ENCODE measurements at regions not wholly inside any gene's neighbourhood (a gene's known extent, or its start where the extent isn't known, plus 50 kb on each side); places are given as distances from the start of the nearest gene placed in this dataset.
"Not testable (repeated sequence)": the region's sequence is repeated elsewhere in the genome, so short reads cannot be mapped to it uniquely, and the experiment has no call there.

GRCh38 chr10:38390725-38391124 lies 296.6 kb downstream of the ZNF37A start:
- in situ Hi-C loops (cut with MboI; ENCODE audit: low pct_ligation_motif_present in 1 of 4, low pct_unique_long_range_greater_than_20kb in 1 of 4, low sequenced_read_pairs in 3 of 4); H3K27ac ChIP-seq; intact Hi-C loops (cut with DNase I; ENCODE audit: low total_unique reads); H3K27me3 ChIP-seq; H3K9me3 ChIP-seq; H3K4me3 ChIP-seq; DNase-seq; H3K4me1 ChIP-seq; H3K36me3 ChIP-seq: not testable (repeated sequence)
- 80 to 100% methylated on average over 1 to 3 of the region's 3 CpGs for WGBS, 2 donors (ENCODE audit: low coverage in 1 of 2)
- TF ChIP-seq CTCF (IDR thresholded peaks at IDR 0.05) = peak in 3 of 5 experiments; percentile 16 to 29 (median 27)

GRCh38 chr10:38395465-38395864 lies 301.3 kb downstream of the ZNF37A start:
- DNase-seq; H3K27me3 ChIP-seq; H3K27ac ChIP-seq; H3K4me3 ChIP-seq; in situ Hi-C loops (cut with MboI; ENCODE audit: low pct_ligation_motif_present in 1 of 4, low pct_unique_long_range_greater_than_20kb in 1 of 4, low sequenced_read_pairs in 3 of 4); H3K36me3 ChIP-seq; intact Hi-C loops (cut with DNase I; ENCODE audit: low total_unique reads); H3K4me1 ChIP-seq; H3K9me3 ChIP-seq: not testable (repeated sequence)
- WGBS, 2 donors (ENCODE audit: low coverage in 1 of 2) = 87 to 89% methylated on average over 1 of the region's 1 CpG

- intact Hi-C loops (cut with DNase I; ENCODE audit: low total_unique reads); in situ Hi-C loops (cut with MboI; ENCODE audit: low pct_ligation_motif_present in 1 of 4, low pct_unique_long_range_greater_than_20kb in 1 of 4, low sequenced_read_pairs in 3 of 4): not testable (repeated sequence)
- 73 to 100% methylated on average over 1 to 2 of the region's 2 CpGs for WGBS, 2 donors (ENCODE audit: low coverage in 1 of 2)
These were observed 302.2 kb downstream of the ZNF37A start for GRCh38 chr10:38396178-38396954.

GRCh38 chr10:38401565-38401964 lies 307.4 kb downstream of the ZNF37A start:
- 76% methylated on average over 13 of the region's 13 CpGs; no CpG with 5 or more reads in 1 of the 2 donors for WGBS, 2 donors (ENCODE audit: low coverage in 1 of 2)
- Histone ChIP-seq H3K4me1 (peaks cover 0 to 12% (median 0%) of the 10 kb centered on the region in 4 donors), H3K4me3 (peak overlapping the region in 3 of 4 donors; percentile 43 to 72 (median 66)), H3K27ac (peak overlapping the region; percentile 94 to 98 (median 95))
- in situ Hi-C loops (cut with MboI; ENCODE audit: low pct_ligation_motif_present in 1 of 4, low pct_unique_long_range_greater_than_20kb in 1 of 4, low sequenced_read_pairs in 3 of 4); DNase-seq; H3K9me3 ChIP-seq; H3K27me3 ChIP-seq; H3K36me3 ChIP-seq; intact Hi-C loops (cut with DNase I; ENCODE audit: low total_unique reads): not testable (repeated sequence)

More at GRCh38 chr10:38396178-38396954, 302.2 kb downstream of the ZNF37A start:
- H3K4me1 ChIP-seq, H3K27ac ChIP-seq, H3K4me3 ChIP-seq, H3K9me3 ChIP-seq, H3K27me3 ChIP-seq, H3K36me3 ChIP-seq, DNase-seq: not testable (repeated sequence)

GRCh38 chr10:38402442-38403346 lies 308.6 kb downstream of the ZNF37A start:
- TF ChIP-seq POLR2AphosphoS5 (IDR thresholded peaks at IDR 0.05) = peak; percentile 20 to 76 (median 28)
- TF ChIP-seq POLR2A (IDR thresholded peaks at IDR 0.05) = peak; percentile 85
- WGBS, 2 donors (ENCODE audit: low coverage in 1 of 2) = 32% methylated on average over 38 of the region's 110 CpGs; no CpG with 5 or more reads in 1 of the 2 donors
- H3K36me3 ChIP-seq; H3K9me3 ChIP-seq; in situ Hi-C loops (cut with MboI; ENCODE audit: low pct_ligation_motif_present in 1 of 4, low pct_unique_long_range_greater_than_20kb in 1 of 4, low sequenced_read_pairs in 3 of 4); intact Hi-C loops (cut with DNase I; ENCODE audit: low total_unique reads); H3K27me3 ChIP-seq: not testable (repeated sequence)
- Histone ChIP-seq H3K4me1 (peaks cover 0 to 12% (median 0%) of the 10 kb centered on the region in 4 donors), H3K4me3 (peak overlapping the region; percentile 46 to 72 (median 59)), H3K27ac (peak overlapping the region; percentile 94 to 98 (median 96))
- peak; percentile 92 for DNase-seq
